Liver (tissue), 1 donor: ENCODE measurements at regions not wholly inside any gene's neighbourhood (a gene's known extent, or its start where the extent isn't known, plus 50 kb on each side); places are given as distances from the start of the nearest gene placed in this dataset.

Experiments used
- MAX ChIP-seq: IDR thresholded peaks from 2 replicates; pipeline ENCODE4 v1.6.1; 2016; ENCODE audit warnings: antibody characterized with exemption
- REST ChIP-seq: IDR thresholded peaks from 2 replicates; pipeline ENCODE4 v1.6.1; 2016; ENCODE audit warnings: antibody characterized with exemption, mild to moderate bottlenecking

- TF ChIP-seq REST, result no peak
- no peak for TF ChIP-seq MAX
Measured at GRCh38 chr16:64136743-64137142, 985.1 kb downstream of the CDH11 start.
